Neural progenitor cell (in vitro differentiated cells): ENCODE measurements at regions not wholly inside any gene's neighbourhood (a gene's known extent, or its start where the extent isn't known, plus 50 kb on each side); places are given as distances from the start of the nearest gene placed in this dataset.

ENCODE experiments used
- DNase-seq: peaks from one replicate; pipeline ENCODE4 v3.0.0-alpha.2; 2016; ENCODE audit warnings: low spot score
- H2AFZ ChIP-seq: fragments of 200-600 bp; sonication (generic); replicated peaks from 2 replicates; pipeline ENCODE4 v1.6.1; 2016; ENCODE audit warnings: antibody characterized with exemption
- H3F3A ChIP-seq: fragments of 200-600 bp; sonication (generic); 2 replicates; pipeline ENCODE4 v1.6.1; 2016; ENCODE audit warnings: antibody characterized with exemption, low read depth
- H3K27ac ChIP-seq: fragments of 200-600 bp; sonication (generic); 2 replicates; pipeline ENCODE4 v1.5.1; 2016; ENCODE audit warnings: mild to moderate bottlenecking
- H3K27me3 ChIP-seq: fragments of 200-600 bp; sonication (generic); 2 replicates; pipeline ENCODE4 v1.6.1; 2016; ENCODE audit warnings: mild to moderate bottlenecking, moderate library complexity
- H3K36me3 ChIP-seq: fragments of 200-600 bp; sonication (generic); 2 replicates; pipeline ENCODE4 v1.5.1; 2016
- H3K4me1 ChIP-seq: fragments of 200-600 bp; sonication (generic); 2 replicates; pipeline ENCODE4 v1.6.1; 2016; ENCODE audit warnings: mixed run types
- H3K4me2 ChIP-seq: fragments of 200-600 bp; sonication (generic); 2 replicates; pipeline ENCODE4 v1.6.1; 2016
- H3K4me3 ChIP-seq: fragments of 200-600 bp; sonication (generic); 2 replicates; pipeline ENCODE4 v1.5.1; 2016
- H3K79me2 ChIP-seq: fragments of 200-600 bp; sonication (generic); 2 replicates; pipeline ENCODE4 v1.6.1; 2016; ENCODE audit warnings: low read depth
- H3K9ac ChIP-seq: fragments of 200-600 bp; sonication (generic); 2 replicates; pipeline ENCODE4 v1.6.1; 2016
- H3K9me3 ChIP-seq: fragments of 200-600 bp; sonication (generic); 2 replicates; pipeline ENCODE4 v1.5.1; 2016; ENCODE audit warnings: low read depth
- H4K20me1 ChIP-seq: fragments of 200-600 bp; sonication (generic); 2 replicates; pipeline ENCODE4 v1.6.1; 2016; ENCODE audit warnings: low read depth
- H3K27ac Mint-ChIP-seq: 3 replicates; pipeline ENCODE4 v1.8.0; 2021; ENCODE audit warnings: mixed read lengths
- H3K27me3 Mint-ChIP-seq: 2 replicates; pipeline ENCODE4 v1.8.0; 2022; ENCODE audit warnings: low read depth, mild to moderate bottlenecking, inconsistent platforms, moderate library complexity, mixed read lengths; ENCODE audit not compliant: insufficient read depth
- H3K36me3 Mint-ChIP-seq: 3 replicates; pipeline ENCODE4 v1.8.0; 2021; ENCODE audit warnings: mixed read lengths
- H3K4me1 Mint-ChIP-seq: 3 replicates; pipeline ENCODE4 v1.8.0; 2021; ENCODE audit warnings: mixed read lengths
- H3K4me3 Mint-ChIP-seq: 3 replicates; pipeline ENCODE4 v1.8.0; 2021; ENCODE audit warnings: mild to moderate bottlenecking, moderate library complexity, mixed read lengths
- H3K9me3 Mint-ChIP-seq: 3 replicates; pipeline ENCODE4 v1.8.0; 2020; ENCODE audit warnings: mixed read lengths
- CTCF ChIP-seq: fragments of 200-600 bp; sonication (generic); IDR thresholded peaks from 2 replicates; pipeline ENCODE4 v1.5.1; 2017; ENCODE audit warnings: antibody characterized with exemption, mild to moderate bottlenecking
- EZH2 ChIP-seq: fragments of 200-600 bp; sonication (generic); IDR thresholded peaks from 2 replicates; pipeline ENCODE4 v1.6.1; 2017; ENCODE audit warnings: antibody characterized with exemption, mild to moderate bottlenecking, moderate library complexity
- EZH2phosphoT487 ChIP-seq: fragments of 200-600 bp; sonication (generic); IDR thresholded peaks from 2 replicates; pipeline ENCODE4 v1.6.1; 2017; ENCODE audit warnings: antibody characterized with exemption

GRCh38 chr3:45318689-45319088, 69.7 kb upstream of the LARS2 start:
- H3K4me2 ChIP-seq, result no peak overlapping the region
- no peak overlapping the region for H3K9ac ChIP-seq
- no peaks in the 10 kb centered on the region for H3K9me3 ChIP-seq
- peaks cover 5% of the 10 kb centered on the region for H3K9me3 Mint-ChIP-seq
- H3K4me1 Mint-ChIP-seq, result peaks cover 9% of the 10 kb centered on the region
- H3K79me2 ChIP-seq, result no peaks in the 10 kb centered on the region
- H3K27me3 Mint-ChIP-seq, result peaks cover 11% of the 10 kb centered on the region
- DNase-seq, result no peak
- no peak for TF ChIP-seq EZH2phosphoT487
- TF ChIP-seq EZH2, result no peak
- no peak for TF ChIP-seq CTCF
- H3K4me3 ChIP-seq, result no peak overlapping the region
- peaks cover 3% of the 10 kb centered on the region for H3F3A ChIP-seq
- no peak overlapping the region for H2AFZ ChIP-seq
- no peak overlapping the region for H3K27ac Mint-ChIP-seq
- H3K36me3 ChIP-seq, result no peaks in the 10 kb centered on the region
- H3K27me3 ChIP-seq, result no peaks in the 10 kb centered on the region
- H3K4me1 ChIP-seq, result peaks cover 19% of the 10 kb centered on the region
- H3K36me3 Mint-ChIP-seq, result no peaks in the 10 kb centered on the region
- H3K4me3 Mint-ChIP-seq, result no peak overlapping the region
- no peaks in the 10 kb centered on the region for H4K20me1 ChIP-seq
- no peak overlapping the region for H3K27ac ChIP-seq

GRCh38 chr3:45319231-45319995, 69.0 kb upstream of the LARS2 start:
- no peaks in the 10 kb centered on the region for H3K36me3 Mint-ChIP-seq
- no peak for TF ChIP-seq EZH2phosphoT487
- no peak for TF ChIP-seq CTCF
- TF ChIP-seq EZH2, result no peak
- H3K9ac ChIP-seq, result no peak overlapping the region
- H3K9me3 Mint-ChIP-seq, result peaks cover 4% of the 10 kb centered on the region
- no peak overlapping the region for H3K4me3 Mint-ChIP-seq
- no peak overlapping the region for H3K4me3 ChIP-seq
- no peak overlapping the region for H3K27ac Mint-ChIP-seq
- H3K27me3 Mint-ChIP-seq, result peaks cover 10% of the 10 kb centered on the region
- no peak overlapping the region for H2AFZ ChIP-seq
- DNase-seq, result no peak
- peaks cover 3% of the 10 kb centered on the region for H3F3A ChIP-seq
- no peak overlapping the region for H3K4me2 ChIP-seq
- H3K4me1 Mint-ChIP-seq, result peaks cover 9% of the 10 kb centered on the region
- no peaks in the 10 kb centered on the region for H3K9me3 ChIP-seq
- H3K27ac ChIP-seq, result no peak overlapping the region
- H3K79me2 ChIP-seq, result no peaks in the 10 kb centered on the region
- no peaks in the 10 kb centered on the region for H4K20me1 ChIP-seq
- H3K4me1 ChIP-seq, result peaks cover 16% of the 10 kb centered on the region
- H3K27me3 ChIP-seq, result no peaks in the 10 kb centered on the region
- H3K36me3 ChIP-seq, result no peaks in the 10 kb centered on the region

- TF ChIP-seq EZH2phosphoT487 (no peak), EZH2 (no peak), CTCF (no peak)
- no peak overlapping the region for H3K27ac ChIP-seq
- H3K79me2 ChIP-seq, result no peaks in the 10 kb centered on the region
- H3K4me1 ChIP-seq, result peaks cover 16% of the 10 kb centered on the region
- Mint-ChIP-seq H3K4me3 (no peak overlapping the region), H3K9me3 (peaks cover 2% of the 10 kb centered on the region), H3K27ac (no peak overlapping the region), H3K36me3 (no peaks in the 10 kb centered on the region), H3K4me1 (peaks cover 9% of the 10 kb centered on the region), H3K27me3 (peaks cover 10% of the 10 kb centered on the region)
- no peaks in the 10 kb centered on the region for H4K20me1 ChIP-seq
- H3K4me2 ChIP-seq, result no peak overlapping the region
- no peaks in the 10 kb centered on the region for H3K9me3 ChIP-seq
- H3F3A ChIP-seq, result peaks cover 3% of the 10 kb centered on the region
- no peak for DNase-seq
- no peak overlapping the region for H2AFZ ChIP-seq
- no peaks in the 10 kb centered on the region for H3K27me3 ChIP-seq
- H3K4me3 ChIP-seq, result no peak overlapping the region
- no peaks in the 10 kb centered on the region for H3K36me3 ChIP-seq
- H3K9ac ChIP-seq, result no peak overlapping the region
These were observed 68.4 kb upstream of the LARS2 start for GRCh38 chr3:45319996-45320305.
